ENCODE measurements at regions not wholly inside any gene's neighbourhood (a gene's known extent, or its start where the extent isn't known, plus 50 kb on each side); places are given as distances from the start of the nearest gene placed in this dataset.

GRCh38 chr2:155961641-155962040, 370.9 kb downstream of the NR4A2 start:
- TF ChIP-seq SP1 (IDR thresholded peaks at IDR 0.05) (no peak), FOXK2 (IDR thresholded peaks at IDR 0.05) (no peak), NFRKB (IDR thresholded peaks at IDR 0.05) (no peak), HDGF (IDR thresholded peaks at IDR 0.05; ENCODE audit: borderline replicate concordance) (no peak), SUZ12 (IDR thresholded peaks at IDR 0.05) (no peak), TARDBP (IDR thresholded peaks at IDR 0.05) (no peak), ARNT (IDR thresholded peaks at IDR 0.05) (no peak), ELF4 (IDR thresholded peaks at IDR 0.05) (no peak), LEF1 (IDR thresholded peaks at IDR 0.05; ENCODE audit: borderline replicate concordance) (no peak), L3MBTL2 (conservative IDR thresholded peaks at IDR 0.05) (no peak)
